Psoas muscle (tissue), 7 donors: ENCODE measurements at regions not wholly inside any gene's neighbourhood (a gene's known extent, or its start where the extent isn't known, plus 50 kb on each side); places are given as distances from the start of the nearest gene placed in this dataset.
A peak's percentile ranks its signal among the peaks of the same experiment; 100 is the strongest.

Experiments used
- ATAC-seq, 4 donors: fragments of 200-7000 bp; cut with Tn5 transposase; one replicate each; pipeline ENCODE4 v1.9.1; 2020; ENCODE audit warnings: moderate library complexity in 3 of 4, mild to moderate bottlenecking in 2 of 4
- DNase-seq, 2 donors: peaks; one replicate each; pipeline ENCODE4 v3.0.0-alpha.2; 2020
- H3K27ac ChIP-seq: fragments of 200-600 bp; one replicate; pipeline ENCODE4 v1.8.0; 2022
- H3K27me3 ChIP-seq, 3 donors: fragments of 200-600 bp in 1 of 3; one replicate each; pipeline versions ENCODE4 v1.6.1 to v1.8.0; 2013 to 2022; ENCODE audit warnings: low read length in 2 of 3, mild to moderate bottlenecking in 2 of 3, moderate library complexity in 1 of 3; ENCODE audit not compliant: insufficient read depth in 3 of 3
- H3K36me3 ChIP-seq, 2 donors: fragments of 200-600 bp in 1 of 2; one replicate each; pipeline versions ENCODE4 v1.6.1 to v1.8.0; 2013 to 2022; ENCODE audit warnings: low read depth in 1 of 2, mild to moderate bottlenecking in 1 of 2, moderate library complexity in 1 of 2; ENCODE audit not compliant: insufficient read depth in 1 of 2
- H3K4me1 ChIP-seq: fragments of 200-600 bp; one replicate; pipeline ENCODE4 v1.8.0; 2022
- H3K4me3 ChIP-seq: fragments of 200-600 bp; one replicate; pipeline ENCODE4 v1.8.0; 2022; ENCODE audit warnings: mild to moderate bottlenecking
- H3K9me3 ChIP-seq: fragments of 200-600 bp; one replicate; pipeline ENCODE4 v1.8.0; 2022
- CTCF ChIP-seq: fragments of 200-600 bp; IDR thresholded peaks from one replicate; pipeline ENCODE4 v1.8.0; 2022; ENCODE audit warnings: antibody characterized with exemption
- WGBS, 3 donors: extraction: QIAGEN DNeasy Blood & Tissue Kit; methylation state at CpG; one replicate each; pipeline versions ENCODE4 v1.1.6 to v1.1.7; 2013; 5-methylcytosine and 5-hydroxymethylcytosine counted together
- intact Hi-C, 2 donors: fragments of 100-400 bp; cut with DNase I; formaldehyde crosslinking; loops; one replicate each; pipeline versions ENCODE4 v1.11.0 to v1.14.2; 2022
- donor health status: healthy with polysubstance abuse.
- donor health status: DM: no; HTN: no; CAD: no; lungs with moderate emphysema.
- donor health status: Bipolar disorder and iron deficiency.
- donor health status: healthy.
- donor health status: DM: yes; HTN: yes; CAD: no.
- donor health status: DM: no; HTN: no; CAD: no.
- donor health status: DM: yes; HTN: yes; CAD: no.

GRCh38 chr18:26657631-26658581 is 109.6 kb upstream of the KCTD1 start:
- Histone ChIP-seq H3K9me3 (no peaks in the 10 kb centered on the region), H3K36me3 (no peaks in the 10 kb centered on the region), H3K4me1 (peaks cover 13% of the 10 kb centered on the region), H3K27me3 (peaks cover 0 to 73% (median 7%) of the 10 kb centered on the region in 3 donors), H3K4me3 (peak overlapping the region; percentile 76), H3K27ac (no peak overlapping the region)
- ATAC-seq = no peak
- DNase-seq = no peak
- WGBS, 3 donors = 10 to 12% (median 12%) methylated on average over 15 of the region's 15 CpGs
- no peak for TF ChIP-seq CTCF
- intact Hi-C loops = loop anchor here in 1 of 2 donors (10.0 kb wide), 1 partner anchor 433 kb away; the partner anchor contains the start of gene TAF4B

GRCh38 chr18:26656944-26657536 is 108.7 kb upstream of the KCTD1 start:
- Histone ChIP-seq H3K4me1 (peaks cover 13% of the 10 kb centered on the region), H3K4me3 (peak overlapping the region; percentile 76), H3K27ac (no peak overlapping the region), H3K9me3 (no peaks in the 10 kb centered on the region), H3K36me3 (no peaks in the 10 kb centered on the region), H3K27me3 (peaks cover 0 to 80% (median 7%) of the 10 kb centered on the region in 3 donors)
- ATAC-seq = peak; percentile 68 to 86 (median 80)
- WGBS, 3 donors = 0 to 1% (median 0%) methylated on average over 31 to 52 of the region's 52 CpGs
- intact Hi-C loops = loop anchor here in 1 of 2 donors (10.0 kb wide), 1 partner anchor 432 kb away; the partner anchor contains the start of gene TAF4B
- TF ChIP-seq CTCF = peak; percentile 25
- DNase-seq = peak; percentile 75 to 82

- 0 to 1% (median 1%) methylated on average over 25 to 68 of the region's 68 CpGs for WGBS, 3 donors
Observed at GRCh38 chr18:26656431-26656943, 108.1 kb upstream of the KCTD1 start.

More at GRCh38 chr18:26656431-26656943, 108.1 kb upstream of the KCTD1 start:
- H3K4me1 ChIP-seq = peaks cover 13% of the 10 kb centered on the region
- H3K4me3 ChIP-seq = peak overlapping the region; percentile 76
- no peak overlapping the region for H3K27ac ChIP-seq
- no peak for TF ChIP-seq CTCF
- intact Hi-C loops = loop anchor here in 1 of 2 donors (10.0 kb wide), 1 partner anchor 432 kb away; the partner anchor contains the start of gene TAF4B
- no peaks in the 10 kb centered on the region for H3K36me3 ChIP-seq
- peaks cover 0 to 80% (median 7%) of the 10 kb centered on the region in 3 donors for H3K27me3 ChIP-seq
- DNase-seq (peak in 1 of 2 donors; percentile 15), ATAC-seq (peak in 3 of 4 donors; percentile 6 to 36 (median 25))
- H3K9me3 ChIP-seq = no peaks in the 10 kb centered on the region
